ENCODE measurements at regions not wholly inside any gene's neighbourhood (a gene's known extent, or its start where the extent isn't known, plus 50 kb on each side); places are given as distances from the start of the nearest gene placed in this dataset.

- Histone ChIP-seq H3K9me3 (no peaks in the 10 kb centered on the region), H3K27me3 (no peaks in the 10 kb centered on the region)
- TF ChIP-seq CTCF (IDR thresholded peaks at IDR 0.05; ENCODE audit: low read depth, low read length), result no peak
These were observed 218.7 kb upstream of the MTNR1B start for GRCh38 chr11:92750794-92751193.

DNA sequence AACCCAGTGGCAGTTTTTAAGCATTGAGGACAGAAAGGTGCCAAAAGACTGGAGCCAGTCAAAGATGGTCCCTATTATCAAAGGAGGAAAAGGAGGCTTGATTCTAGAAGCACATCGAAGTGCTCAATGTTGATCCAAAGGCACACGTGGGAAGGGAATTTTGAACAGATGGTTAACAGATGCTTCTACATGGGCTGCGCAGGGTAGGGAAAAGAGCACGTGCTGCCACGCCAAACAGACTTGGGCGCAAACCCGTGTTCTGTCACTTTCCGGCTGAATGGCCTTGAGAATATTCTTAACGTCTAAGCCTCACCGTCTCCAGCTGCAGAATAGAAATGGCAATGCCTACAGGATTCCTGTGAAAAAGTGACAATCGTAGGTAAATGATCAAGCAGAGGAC lies 217.9 kb upstream of the MTNR1B start:
- no peak for DNase-seq
- Histone ChIP-seq H3K9me3 (no peaks in the 10 kb centered on the region), H3K27me3 (no peaks in the 10 kb centered on the region), H3K4me1 (no peaks in the 10 kb centered on the region), H3K36me3 (no peaks in the 10 kb centered on the region), H3K4me3 (ENCODE audit: low read depth, low read length) (no peak overlapping the region)
- no peak for TF ChIP-seq CTCF (IDR thresholded peaks at IDR 0.05; ENCODE audit: low read depth, low read length)

More at GRCh38 chr11:92750794-92751193, 218.7 kb upstream of the MTNR1B start:
- DNase-seq, result no peak
- no peaks in the 10 kb centered on the region for H3K4me1 ChIP-seq
- no peaks in the 10 kb centered on the region for H3K36me3 ChIP-seq
- H3K4me3 ChIP-seq (ENCODE audit: low read depth, low read length), result no peak overlapping the region

DNA sequence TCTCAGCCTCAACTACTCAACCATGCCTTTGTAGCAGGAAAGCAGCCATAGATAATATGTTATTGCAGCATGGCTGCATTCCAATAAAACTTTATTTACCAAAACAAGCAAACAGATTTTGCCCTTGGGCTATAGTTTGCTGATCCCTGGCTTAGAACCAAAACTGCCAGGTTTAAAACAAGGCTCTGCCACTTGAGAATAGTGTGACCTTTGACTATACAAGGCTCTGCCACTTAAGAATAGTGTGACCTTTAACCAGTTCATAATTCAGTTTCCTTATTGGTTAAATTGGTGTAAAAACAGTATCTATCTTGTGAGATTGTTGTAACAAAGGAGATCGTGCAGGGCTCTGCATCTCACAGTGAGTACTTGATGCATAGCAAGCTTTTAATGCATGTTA lies 217.3 kb upstream of the MTNR1B start:
- Histone ChIP-seq H3K36me3 (no peaks in the 10 kb centered on the region), H3K27me3 (no peaks in the 10 kb centered on the region), H3K4me1 (no peaks in the 10 kb centered on the region), H3K9me3 (no peaks in the 10 kb centered on the region), H3K4me3 (ENCODE audit: low read depth, low read length) (no peak overlapping the region)
- no peak for DNase-seq
- no peak for TF ChIP-seq CTCF (IDR thresholded peaks at IDR 0.05; ENCODE audit: low read depth, low read length)

DNA sequence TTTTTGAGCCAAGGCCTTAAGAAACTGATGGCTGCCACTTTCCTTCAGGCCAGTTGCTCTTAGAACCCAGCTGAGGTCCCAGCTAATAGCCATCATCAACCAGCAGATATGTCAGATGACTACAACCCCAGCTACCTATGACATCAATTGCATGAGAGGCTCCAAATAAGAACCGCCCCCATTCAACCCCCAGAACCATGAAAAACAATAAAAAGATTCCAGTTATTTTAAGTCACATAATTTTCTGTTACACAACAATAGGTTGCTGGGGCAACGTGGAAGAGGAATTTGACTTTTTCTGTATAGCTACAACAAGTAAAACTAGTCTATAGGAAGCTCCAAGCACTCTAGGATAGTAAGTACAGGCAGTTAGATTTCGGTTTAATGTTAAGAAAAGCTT lies 216.3 kb upstream of the MTNR1B start:
- H3K9me3 ChIP-seq, result no peaks in the 10 kb centered on the region
- no peak for DNase-seq
- H3K4me3 ChIP-seq (ENCODE audit: low read depth, low read length), result no peak overlapping the region
- H3K27me3 ChIP-seq, result no peaks in the 10 kb centered on the region
- TF ChIP-seq CTCF (IDR thresholded peaks at IDR 0.05; ENCODE audit: low read depth, low read length), result no peak
- no peaks in the 10 kb centered on the region for H3K4me1 ChIP-seq
- no peaks in the 10 kb centered on the region for H3K36me3 ChIP-seq

GRCh38 chr11:92758241-92758780 lies 211.1 kb upstream of the MTNR1B start:
- H3K36me3 ChIP-seq, result no peaks in the 10 kb centered on the region
- TF ChIP-seq CTCF (IDR thresholded peaks at IDR 0.05; ENCODE audit: low read depth, low read length), result no peak

DNA sequence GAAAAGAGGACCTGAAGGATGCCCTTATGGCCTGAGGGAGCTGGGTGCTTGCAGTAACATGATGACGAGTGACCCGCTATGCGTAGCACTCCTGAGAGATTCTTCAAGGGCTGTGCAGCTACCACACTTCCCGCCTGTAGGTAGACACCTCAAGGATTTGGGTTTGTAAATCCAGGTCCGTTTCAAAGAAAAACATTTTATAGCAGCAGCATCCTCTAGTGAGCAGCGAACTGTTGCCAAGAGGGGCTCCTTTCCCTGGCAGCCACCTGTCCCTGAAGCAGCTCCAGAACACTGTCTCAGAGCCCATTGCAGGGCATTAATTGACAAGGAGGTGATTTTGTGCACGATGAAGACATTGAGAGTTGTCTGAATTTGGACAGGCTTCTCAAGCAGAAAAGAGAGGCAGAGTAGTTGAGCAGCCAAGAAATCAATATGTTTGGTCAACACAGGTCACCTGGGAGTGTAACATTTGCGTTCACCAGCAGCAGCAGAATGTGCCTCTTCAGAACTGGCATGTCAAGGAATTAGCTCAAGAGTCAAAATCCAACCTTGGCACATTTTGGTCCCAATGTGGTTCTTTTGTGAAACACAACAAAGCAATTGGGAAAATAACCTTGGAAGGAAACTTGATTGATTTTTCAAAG lies 209.8 kb upstream of the MTNR1B start:
- no peaks in the 10 kb centered on the region for H3K36me3 ChIP-seq
- no peaks in the 10 kb centered on the region for H3K4me1 ChIP-seq
- no peak for TF ChIP-seq CTCF (IDR thresholded peaks at IDR 0.05; ENCODE audit: low read depth, low read length)
- H3K4me3 ChIP-seq (ENCODE audit: low read depth, low read length), result no peak overlapping the region
- DNase-seq, result no peak
- H3K27me3 ChIP-seq, result no peaks in the 10 kb centered on the region
- H3K9me3 ChIP-seq, result no peaks in the 10 kb centered on the region

More at GRCh38 chr11:92758241-92758780, 211.1 kb upstream of the MTNR1B start:
- DNase-seq, result no peak
- Histone ChIP-seq H3K4me3 (ENCODE audit: low read depth, low read length) (no peak overlapping the region), H3K27me3 (no peaks in the 10 kb centered on the region), H3K9me3 (no peaks in the 10 kb centered on the region), H3K4me1 (no peaks in the 10 kb centered on the region)
